ENCODE measurements at regions not wholly inside any gene's neighbourhood (a gene's known extent, or its start where the extent isn't known, plus 50 kb on each side); places are given as distances from the start of the nearest gene placed in this dataset.
A peak's percentile ranks its signal among the peaks of the same experiment; 100 is the strongest.
"Not testable (repeated sequence)": the region's sequence is repeated elsewhere in the genome, so short reads cannot be mapped to it uniquely, and the experiment has no call there.

DNA sequence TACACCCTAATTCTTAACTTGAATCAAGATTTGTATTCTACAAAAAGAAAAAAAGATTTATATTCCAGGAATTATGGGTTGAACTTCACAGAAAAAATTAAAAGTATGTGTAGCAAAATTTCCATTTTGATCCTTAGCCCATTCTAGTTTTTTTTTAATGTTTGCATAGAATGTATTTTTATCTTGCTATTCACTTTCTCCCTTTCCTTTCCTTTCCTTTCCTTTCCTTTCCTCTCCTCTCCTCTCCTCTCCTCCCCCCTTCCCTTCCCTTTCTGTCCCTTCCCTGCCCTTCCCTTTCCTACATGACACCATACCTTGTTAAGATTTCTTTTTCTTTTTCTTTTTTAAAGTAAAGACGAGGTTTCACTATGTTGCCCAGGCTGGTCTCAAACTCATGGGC is 542.5 kb upstream of the PTGER4 start:
- no peak for DNase-seq (ENCODE audit: low spot score)

DNA sequence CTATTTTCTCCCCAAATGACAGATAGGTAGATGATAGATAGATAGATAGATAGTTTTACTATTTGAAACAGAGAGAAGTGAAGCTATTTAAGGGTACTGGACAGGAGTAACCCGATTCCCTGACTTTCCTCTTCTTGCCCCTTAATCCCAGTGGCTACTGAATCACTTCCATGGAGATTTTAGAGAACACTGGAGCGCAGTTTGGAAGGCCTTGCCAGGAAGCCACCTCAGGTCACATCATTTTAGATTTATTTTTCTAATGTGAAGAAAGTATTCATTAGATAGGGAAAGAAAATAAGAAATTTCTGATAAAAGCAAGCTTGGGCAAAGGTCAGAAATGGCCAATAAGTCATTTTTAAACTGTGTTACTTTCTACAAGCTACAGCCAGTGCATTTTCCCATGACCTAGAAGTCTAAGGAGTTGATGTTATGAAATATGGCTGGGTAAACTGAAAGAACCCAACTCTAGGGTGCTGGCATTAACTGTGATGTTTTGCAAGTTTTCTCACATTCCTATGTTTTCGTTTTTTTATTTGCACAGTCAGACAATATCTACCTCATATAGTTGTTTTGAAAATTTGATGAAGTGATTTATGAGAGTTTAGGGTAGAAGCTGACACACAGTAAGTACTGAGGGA is 544.7 kb upstream of the PTGER4 start:
- no peak for DNase-seq (ENCODE audit: low spot score)

GRCh38 chr5:40124367-40124766 is 555.3 kb upstream of the PTGER4 start:
- DNase-seq (ENCODE audit: low spot score), result peak; percentile 29

DNA sequence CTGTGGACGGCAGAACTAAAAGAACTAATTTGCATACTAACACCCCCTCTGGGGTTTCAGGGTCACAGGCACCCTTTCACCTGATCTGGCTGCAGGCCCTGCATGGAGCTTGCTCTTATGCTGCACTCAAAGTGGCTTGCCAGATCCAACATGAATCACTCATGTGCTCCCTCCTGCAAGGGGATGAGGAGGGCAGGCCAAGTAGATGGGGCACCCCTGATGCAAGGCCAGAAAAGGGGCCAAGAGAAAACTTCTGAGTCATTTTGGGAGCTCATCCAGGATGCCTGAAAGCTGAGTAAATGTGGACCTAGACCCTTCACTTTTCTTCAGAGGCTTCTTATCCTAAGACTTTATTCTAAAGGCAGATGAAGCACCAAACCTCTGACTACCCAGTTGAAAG is 558.5 kb upstream of the PTGER4 start:
- no peak for DNase-seq (ENCODE audit: low spot score)

DNA sequence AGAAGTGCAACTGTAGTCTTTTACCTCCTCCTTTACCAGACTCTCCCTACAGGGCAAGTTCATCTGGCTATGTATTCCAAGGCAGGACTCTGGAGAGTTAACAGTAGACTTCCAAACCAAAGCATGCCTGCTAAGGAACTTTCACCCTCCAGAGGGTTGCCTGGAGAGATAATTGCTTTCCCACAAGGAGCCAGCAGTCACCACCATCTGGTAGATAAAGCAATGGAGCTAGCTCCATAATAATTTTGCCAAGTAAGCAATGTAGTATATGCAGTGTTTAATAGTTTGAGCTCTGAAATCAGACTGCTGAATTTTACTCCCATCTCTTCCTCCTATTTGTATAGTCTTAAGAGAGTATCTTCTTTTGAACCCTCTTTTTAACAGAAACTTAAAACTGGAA is 566.8 kb upstream of the PTGER4 start:
- no peak for DNase-seq (ENCODE audit: low spot score)

GRCh38 chr5:40111036-40111435 is 568.7 kb upstream of the PTGER4 start:
- DNase-seq (ENCODE audit: low spot score), result not testable (repeated sequence)

DNA sequence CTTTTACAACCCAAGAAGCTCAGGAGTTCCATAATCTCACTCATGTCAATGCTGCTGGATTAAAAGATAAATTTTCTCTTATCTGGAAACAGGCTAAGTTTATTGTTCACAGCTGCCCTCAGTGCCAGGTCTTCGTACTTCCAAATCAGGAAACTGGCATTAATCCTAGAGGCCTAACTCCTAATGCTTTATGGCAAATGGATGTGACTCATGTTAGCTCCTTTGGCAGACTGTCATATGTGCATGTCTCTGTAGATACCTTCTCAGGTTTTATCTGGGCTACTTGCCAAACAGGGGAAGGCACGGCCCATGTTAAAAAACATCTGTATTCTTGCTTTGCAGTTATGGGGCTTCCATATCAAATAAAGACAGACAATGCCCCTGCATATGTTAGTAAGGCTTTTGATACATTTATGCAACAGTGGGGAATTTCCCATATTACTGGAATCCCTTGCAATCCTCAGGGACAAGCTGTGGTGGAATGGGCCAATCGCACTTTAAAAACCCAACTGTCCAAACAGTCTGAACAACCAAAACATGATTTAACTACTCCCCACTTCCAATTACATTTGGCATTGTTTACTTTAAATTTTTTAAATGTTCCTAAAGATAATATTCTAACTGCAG is 570.8 kb upstream of the PTGER4 start:
- DNase-seq (ENCODE audit: low spot score), result peak; percentile 60

DNA sequence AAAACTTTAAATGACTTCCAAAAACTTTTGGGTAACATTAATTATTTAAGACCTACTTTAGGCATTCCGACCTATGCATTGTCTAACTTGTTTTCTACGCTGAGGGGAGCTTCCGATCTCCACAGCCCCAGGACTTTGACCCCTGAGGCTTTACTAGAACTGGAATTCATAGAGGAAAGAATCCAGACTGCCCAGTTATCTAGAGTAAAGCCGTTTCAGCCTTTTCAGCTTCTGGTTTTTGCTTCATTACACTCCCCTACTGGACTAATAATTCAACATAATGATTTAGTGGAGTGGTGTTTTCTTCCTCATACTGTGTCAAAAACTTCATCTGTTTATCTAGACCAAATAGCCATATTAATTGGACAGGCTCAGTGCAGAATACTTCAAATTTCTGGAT is 571.9 kb upstream of the PTGER4 start:
- not testable (repeated sequence) for DNase-seq (ENCODE audit: low spot score)

DNA sequence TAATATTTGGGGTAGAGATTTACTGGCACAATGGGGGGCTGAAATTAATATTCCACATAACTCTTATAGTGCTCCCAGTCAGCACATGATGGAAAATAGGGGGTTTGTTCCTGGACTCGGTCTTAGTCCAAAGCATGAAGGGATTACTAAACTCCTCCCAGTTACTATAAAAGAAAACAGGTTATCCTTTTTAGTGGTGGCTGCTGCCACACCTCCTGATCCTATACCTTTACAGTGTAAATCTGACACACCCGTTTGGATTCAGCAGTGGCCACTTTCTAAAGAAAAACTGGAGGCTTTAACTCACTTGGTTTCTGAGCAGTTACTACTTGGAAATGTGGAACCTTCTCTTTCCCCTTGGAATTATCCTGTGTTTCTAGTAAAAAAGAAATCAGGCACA is 572.9 kb upstream of the PTGER4 start:
- DNase-seq (ENCODE audit: low spot score), result no peak

- DNase-seq (ENCODE audit: low spot score), result no peak
Observed at GRCh38 chr5:40098313-40098712, 581.4 kb upstream of the PTGER4 start.

DNA sequence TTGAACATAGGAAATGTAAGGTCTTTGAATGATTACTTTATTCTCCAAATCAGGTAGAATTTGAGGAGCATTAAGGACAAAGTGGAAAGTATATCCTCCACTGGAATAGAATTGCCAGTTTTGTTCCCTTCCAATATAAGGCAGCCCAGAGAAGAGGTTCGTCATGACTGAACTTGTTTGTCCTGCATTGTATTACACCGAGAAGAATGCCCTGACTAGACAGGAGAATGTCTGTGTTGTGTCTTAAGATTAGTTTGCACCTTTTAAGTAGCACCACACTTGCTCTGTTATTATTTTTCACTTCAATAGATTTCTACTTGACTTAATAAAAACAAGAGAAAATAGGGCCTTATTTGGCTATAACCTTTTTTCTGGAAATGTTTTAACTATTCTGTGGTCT is 586.2 kb upstream of the PTGER4 start:
- no peak for DNase-seq (ENCODE audit: low spot score)

GRCh38 chr5:40089269-40089668 is 590.4 kb upstream of the PTGER4 start:
- peak; percentile 15 for DNase-seq (ENCODE audit: low spot score)

GRCh38 chr5:40084614-40085013 is 595.1 kb upstream of the PTGER4 start:
- DNase-seq (ENCODE audit: low spot score), result no peak

- no peak for DNase-seq (ENCODE audit: low spot score)
Observed at GRCh38 chr5:40082313-40082712, 597.4 kb upstream of the PTGER4 start.

DNA sequence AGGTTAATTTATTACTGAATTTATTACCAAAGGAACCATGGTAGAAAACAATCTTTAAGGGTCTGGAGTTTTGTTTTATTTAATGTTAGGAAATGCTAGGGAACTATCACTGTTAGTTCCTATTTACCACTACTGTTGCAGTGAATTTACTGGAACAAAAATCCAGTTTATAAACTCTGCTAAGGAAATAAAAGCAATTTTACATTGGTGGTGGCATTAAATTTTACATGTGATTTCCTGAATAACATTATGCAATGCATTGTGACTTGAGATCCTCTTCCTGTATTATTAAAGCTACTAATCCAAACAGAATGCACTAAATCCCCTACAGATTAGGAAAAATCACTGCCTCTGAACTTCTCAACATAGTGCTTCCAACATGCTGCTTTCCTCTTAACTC is 599.5 kb upstream of the PTGER4 start:
- DNase-seq (ENCODE audit: low spot score), result no peak

DNA sequence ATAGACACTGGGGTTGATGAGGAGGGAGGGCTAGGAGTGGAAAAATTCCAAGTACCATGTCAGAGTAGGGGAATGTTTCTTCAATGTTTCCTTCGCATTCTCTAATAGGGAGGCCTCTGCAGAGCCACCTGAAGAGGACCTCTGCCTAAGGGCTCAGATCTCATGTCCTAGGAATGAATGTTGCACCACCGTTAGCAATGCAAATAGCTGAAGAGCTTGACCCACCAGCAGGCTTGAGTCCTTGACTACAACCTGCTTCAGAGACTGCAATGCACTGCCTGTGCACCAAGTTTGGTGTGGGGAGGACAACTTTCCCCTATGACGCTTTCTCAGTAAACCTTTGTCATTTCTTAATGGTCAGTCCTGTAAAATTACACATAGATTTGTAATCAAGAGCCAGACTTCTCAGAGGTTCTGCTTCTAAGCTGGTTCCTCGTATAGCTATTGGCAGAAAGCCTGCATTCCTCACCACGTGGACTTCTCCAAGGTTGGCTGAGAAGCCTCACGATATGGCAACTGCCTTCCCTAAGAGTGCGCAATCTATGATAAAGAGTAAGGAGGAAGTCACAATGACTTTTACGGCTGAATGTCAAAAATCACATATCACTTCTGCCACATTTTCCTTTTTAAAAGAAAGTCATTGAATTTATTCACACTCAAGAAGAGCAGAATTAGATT is 600.7 kb upstream of the PTGER4 start:
- no peak for DNase-seq (ENCODE audit: low spot score)

GRCh38 chr5:40074826-40075225 is 604.9 kb upstream of the PTGER4 start:
- DNase-seq (ENCODE audit: low spot score), result no peak

GRCh38 chr5:40073927-40074326 is 605.8 kb upstream of the PTGER4 start:
- DNase-seq (ENCODE audit: low spot score), result no peak

DNA sequence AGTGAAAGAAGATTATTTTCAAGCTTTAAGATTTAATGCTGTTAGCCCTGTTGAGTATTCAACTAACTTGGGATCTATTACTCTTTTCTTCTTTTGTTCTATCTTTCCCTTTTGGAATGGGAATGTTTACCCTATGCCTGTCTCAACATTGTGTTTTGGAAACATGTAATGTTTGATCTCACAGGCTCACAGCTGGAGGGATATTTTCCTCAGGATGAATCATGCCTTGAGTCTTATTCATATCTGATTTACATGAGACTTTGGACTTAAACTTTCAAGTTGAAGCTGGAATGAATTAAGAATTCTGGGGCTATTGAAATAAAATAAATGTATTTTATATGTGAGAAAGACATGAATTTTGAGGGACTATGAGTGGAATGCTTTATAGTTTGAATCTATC is 607.8 kb upstream of the PTGER4 start:
- DNase-seq (ENCODE audit: low spot score), result no peak

- no peak for DNase-seq (ENCODE audit: low spot score)
Observed at GRCh38 chr5:40066616-40067015, 613.1 kb upstream of the PTGER4 start.

DNA sequence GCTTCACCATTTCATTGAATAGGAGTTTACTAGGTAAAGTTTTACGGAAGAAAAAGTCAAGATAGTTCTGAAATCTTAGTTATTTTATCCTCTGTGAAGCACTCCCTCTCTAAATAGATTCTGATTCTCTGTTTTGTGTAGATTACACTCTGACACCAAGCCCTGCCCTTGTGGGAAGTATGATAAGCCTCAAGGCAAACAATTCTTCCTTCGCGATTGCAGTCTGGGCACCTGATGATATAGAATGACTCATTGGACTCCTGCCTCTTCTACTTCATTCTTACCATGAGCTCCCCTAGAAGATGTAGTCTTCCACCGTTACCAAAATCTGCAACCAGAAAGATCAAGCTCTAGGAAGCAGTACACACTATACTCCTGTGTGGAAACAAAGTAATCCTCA is 626.9 kb upstream of the PTGER4 start:
- DNase-seq (ENCODE audit: low spot score), result peak; percentile 65

DNA sequence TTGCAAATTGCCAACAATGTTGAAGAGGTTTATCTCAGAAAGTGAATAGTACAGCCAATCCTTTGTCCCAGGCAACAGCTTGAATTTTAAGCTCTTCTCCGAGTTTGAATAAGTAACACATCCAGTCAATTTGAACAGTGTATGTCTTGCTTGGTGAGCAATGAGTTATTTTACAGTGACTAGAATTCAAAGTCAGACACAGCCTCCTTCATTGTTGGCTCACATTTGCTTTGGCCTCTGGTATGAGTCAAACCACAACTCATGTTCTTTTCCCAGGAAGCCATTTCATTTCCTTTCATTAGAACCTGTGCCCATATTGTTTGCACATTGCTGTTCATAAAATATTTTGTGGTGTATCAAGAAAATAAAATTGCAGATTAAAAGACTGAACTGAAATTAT is 622.0 kb upstream of the DAB2 start:
- DNase-seq (ENCODE audit: low spot score), result peak; percentile 44

DNA sequence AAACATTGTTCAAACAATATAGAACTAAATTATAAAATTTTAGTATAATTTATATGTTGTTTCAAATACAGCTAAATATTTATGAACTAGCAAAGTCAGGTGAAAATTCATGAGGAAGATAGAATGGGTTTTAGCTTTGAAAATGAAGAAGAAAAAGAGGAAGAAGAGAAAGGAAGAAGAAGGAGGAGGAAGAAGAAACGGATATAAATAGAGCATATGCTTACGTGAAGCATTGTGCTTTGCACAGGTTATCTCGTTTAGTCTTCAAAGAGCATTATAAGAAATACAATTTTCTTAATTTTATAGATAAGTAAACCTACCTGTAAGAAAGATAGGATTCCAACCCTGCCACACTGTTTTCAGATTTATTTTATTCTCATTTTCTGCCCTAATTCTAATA is 620.6 kb upstream of the DAB2 start:
- DNase-seq (ENCODE audit: low spot score), result no peak

Measured in A172 (cell line).